HFFc6 (cell line): ENCODE measurements at regions not wholly inside any gene's neighbourhood (a gene's known extent, or its start where the extent isn't known, plus 50 kb on each side); places are given as distances from the start of the nearest gene placed in this dataset.
A peak's percentile ranks its signal among the peaks of the same experiment; 100 is the strongest.

Source experiments
- DNase-seq: peaks from one replicate; pipeline ENCODE4 v3.0.0-alpha.2; 2018
- H3K27ac Mint-ChIP-seq: 2 replicates; pipeline ENCODE4 v1.8.0; 2020; ENCODE audit warnings: mild to moderate bottlenecking, mixed read lengths
- H3K27me3 Mint-ChIP-seq: 2 replicates; pipeline ENCODE4 v1.8.0; 2021; ENCODE audit warnings: mild to moderate bottlenecking, moderate library complexity, mixed read lengths; ENCODE audit not compliant: insufficient read depth
- H3K36me3 Mint-ChIP-seq: 2 replicates; pipeline ENCODE4 v1.8.0; 2021; ENCODE audit warnings: low read depth, mixed read lengths
- H3K4me1 Mint-ChIP-seq: 2 replicates; pipeline ENCODE4 v1.8.0; 2020; ENCODE audit warnings: low read depth, mixed read lengths
- H3K4me3 Mint-ChIP-seq: 2 replicates; pipeline ENCODE4 v1.8.0; 2020; ENCODE audit warnings: mild to moderate bottlenecking, moderate library complexity, mixed read lengths
- H3K9me3 Mint-ChIP-seq: 2 replicates; pipeline ENCODE4 v1.8.0; 2020; ENCODE audit warnings: mild to moderate bottlenecking, mixed read lengths
- CTCF ChIP-seq: fragments of 200-600 bp; sonication (generic); IDR thresholded peaks from 2 replicates; pipeline ENCODE4 v1.5.0; 2021; ENCODE audit warnings: antibody characterized with exemption, mild to moderate bottlenecking

GRCh38 chr13:93055233-93055632 is 171.4 kb upstream of the GPC6 start:
- H3K27me3 Mint-ChIP-seq, result no peaks in the 10 kb centered on the region; the same call in 1 of the 2 replicates
- no peak overlapping the region for H3K27ac Mint-ChIP-seq
- H3K4me3 Mint-ChIP-seq, result no peak overlapping the region
- no peak for TF ChIP-seq CTCF
- H3K36me3 Mint-ChIP-seq, result no peaks in the 10 kb centered on the region
- DNase-seq, result no peak
- peaks cover 17% of the 10 kb centered on the region for H3K9me3 Mint-ChIP-seq
- no peaks in the 10 kb centered on the region for H3K4me1 Mint-ChIP-seq

GRCh38 chr13:93058301-93058700 is 168.3 kb upstream of the GPC6 start:
- no peak for TF ChIP-seq CTCF
- no peaks in the 10 kb centered on the region; the same call in 1 of the 2 replicates for H3K9me3 Mint-ChIP-seq
- no peak overlapping the region for H3K4me3 Mint-ChIP-seq

GRCh38 chr13:93060144-93060543 is 166.5 kb upstream of the GPC6 start:
- H3K4me3 Mint-ChIP-seq, result no peak overlapping the region
- DNase-seq, result no peak
- no peaks in the 10 kb centered on the region; the same call in 1 of the 2 replicates for H3K27me3 Mint-ChIP-seq
- no peaks in the 10 kb centered on the region for H3K36me3 Mint-ChIP-seq
- no peak overlapping the region for H3K27ac Mint-ChIP-seq
- H3K4me1 Mint-ChIP-seq, result no peaks in the 10 kb centered on the region
- TF ChIP-seq CTCF, result no peak
- H3K9me3 Mint-ChIP-seq, result no peaks in the 10 kb centered on the region; the same call in 1 of the 2 replicates

More at GRCh38 chr13:93058301-93058700, 168.3 kb upstream of the GPC6 start:
- H3K36me3 Mint-ChIP-seq, result no peaks in the 10 kb centered on the region
- H3K27ac Mint-ChIP-seq, result no peak overlapping the region
- no peak for DNase-seq
- H3K4me1 Mint-ChIP-seq, result no peaks in the 10 kb centered on the region
- no peaks in the 10 kb centered on the region; the same call in 1 of the 2 replicates for H3K27me3 Mint-ChIP-seq

GRCh38 chr13:93066187-93066586 is 160.4 kb upstream of the GPC6 start:
- H3K36me3 Mint-ChIP-seq, result no peaks in the 10 kb centered on the region
- H3K27ac Mint-ChIP-seq, result peak overlapping the region; percentile 53; the same call in 1 of the 2 replicates
- H3K4me3 Mint-ChIP-seq, result peak overlapping the region; percentile 15; the same call in 1 of the 2 replicates
- peaks cover 2% of the 10 kb centered on the region; the same call in 1 of the 2 replicates for H3K27me3 Mint-ChIP-seq
- DNase-seq, result no peak
- no peaks in the 10 kb centered on the region; the same call in 1 of the 2 replicates for H3K9me3 Mint-ChIP-seq
- peaks cover 8% of the 10 kb centered on the region; the same call in 1 of the 2 replicates for H3K4me1 Mint-ChIP-seq
- no peak for TF ChIP-seq CTCF

GRCh38 chr13:93079294-93079693 is 147.3 kb upstream of the GPC6 start:
- Mint-ChIP-seq H3K4me1 (no peaks in the 10 kb centered on the region), H3K4me3 (no peak overlapping the region), H3K27me3 (no peaks in the 10 kb centered on the region; the same call in 1 of the 2 replicates), H3K27ac (no peak overlapping the region), H3K36me3 (no peaks in the 10 kb centered on the region), H3K9me3 (no peaks in the 10 kb centered on the region; the same call in 1 of the 2 replicates)
- TF ChIP-seq CTCF, result no peak
- no peak for DNase-seq
